NCI-H82 treated with DMSO at 0.1 percent for 48 hours (cell line): ENCODE measurements at regions not wholly inside any gene's neighbourhood (a gene's known extent, or its start where the extent isn't known, plus 50 kb on each side); places are given as distances from the start of the nearest gene placed in this dataset.

Experiments
- DNase-seq: peaks from one replicate; lab custom pipeline; 2025; ENCODE audit not compliant: unreplicated experiment; lab: John Stamatoyannopoulos, UW

GRCh38 chr3:43155464-43156121 lies 49.7 kb upstream of the POMGNT2 start:
- no peak for DNase-seq
